Right ventricle myocardium superior (tissue), 1 donor: ENCODE measurements at regions not wholly inside any gene's neighbourhood (a gene's known extent, or its start where the extent isn't known, plus 50 kb on each side); places are given as distances from the start of the nearest gene placed in this dataset.
"Not testable (repeated sequence)": the region's sequence is repeated elsewhere in the genome, so short reads cannot be mapped to it uniquely, and the experiment has no call there.

Experiments
- ATAC-seq: fragments of 200-7000 bp; cut with Tn5 transposase; one replicate; pipeline ENCODE4 v1.9.1; 2020; ENCODE audit warnings: mild to moderate bottlenecking; ENCODE audit not compliant: poor library complexity
- DNase-seq: peaks from one replicate; pipeline ENCODE4 v3.0.0-alpha.2; 2020
- intact Hi-C: fragments of 100-400 bp; cut with DNase I; formaldehyde crosslinking; loops from one replicate; pipeline ENCODE4 v1.11.2; 2022
- donor health status: DM: no; HTN: yes; CAD: no; lungs with severe emphysema.

- DNase-seq (no peak), ATAC-seq (no peak)
- intact Hi-C loops: no loop called here
Observed at GRCh38 chr1:9453779-9454418, 85.4 kb upstream of the SLC25A33 start.

- DNase-seq (no peak), ATAC-seq (no peak)
- intact Hi-C loops: loop anchor here (5.0 kb wide), 2 partner anchors 167 to 187 kb away; no protein-coding TSS in a partner anchor
Observed at GRCh38 chr1:9454494-9455066, 84.7 kb upstream of the SLC25A33 start.

GRCh38 chr1:9455487-9456234, 83.6 kb upstream of the SLC25A33 start:
- DNase-seq (peak; percentile 83), ATAC-seq (peak; percentile 86)
- intact Hi-C loops: loop anchor here (5.0 kb wide), 2 partner anchors 168 to 188 kb away; no protein-coding TSS in a partner anchor

- intact Hi-C loops: loop anchor here (5.0 kb wide), 2 partner anchors 170 to 190 kb away; no protein-coding TSS in a partner anchor
- DNase-seq (no peak), ATAC-seq (no peak)
Observed at GRCh38 chr1:9456833-9457232, 82.4 kb upstream of the SLC25A33 start.

GRCh38 chr1:9459816-9460407, 79.4 kb upstream of the SLC25A33 start:
- no peak for DNase-seq
- intact Hi-C loops: loop anchor here (5.0 kb wide), 2 partner anchors 173 to 193 kb away; no protein-coding TSS in a partner anchor
- ATAC-seq: no peak

- DNase-seq (no peak), ATAC-seq (no peak)
- intact Hi-C loops: no loop called here
Observed at GRCh38 chr1:9465640-9466039, 73.6 kb upstream of the SLC25A33 start.

- ATAC-seq (peak; percentile 93), DNase-seq (peak; percentile 59)
- intact Hi-C loops: no loop called here
Observed at GRCh38 chr1:9466780-9467758, 72.2 kb upstream of the SLC25A33 start.

- ATAC-seq, DNase-seq, intact Hi-C loops: not testable (repeated sequence)
Observed at GRCh38 chr1:9469882-9470281, 69.4 kb upstream of the SLC25A33 start.

- DNase-seq (no peak), ATAC-seq (no peak)
- intact Hi-C loops: no loop called here
Observed at GRCh38 chr1:9471679-9472078, 67.6 kb upstream of the SLC25A33 start.

GRCh38 chr1:9472386-9473031, 66.8 kb upstream of the SLC25A33 start:
- peak; percentile 60 for DNase-seq

GRCh38 chr1:9473032-9473807, 66.0 kb upstream of the SLC25A33 start:
- peak; percentile 92 for ATAC-seq
- intact Hi-C loops: no loop called here
- peak; percentile 86 for DNase-seq

More at GRCh38 chr1:9472386-9473031, 66.8 kb upstream of the SLC25A33 start:
- no peak for ATAC-seq
- intact Hi-C loops: no loop called here

GRCh38 chr1:9475061-9475627, 64.1 kb upstream of the SLC25A33 start:
- DNase-seq (no peak), ATAC-seq (no peak)
- intact Hi-C loops: no loop called here

- ATAC-seq: no peak
- no peak for DNase-seq
- intact Hi-C loops: no loop called here
Observed at GRCh38 chr1:9476790-9477463, 62.3 kb upstream of the SLC25A33 start.

- intact Hi-C loops: no loop called here
- ATAC-seq (no peak), DNase-seq (no peak)
Observed at GRCh38 chr1:9477535-9477934, 61.7 kb upstream of the SLC25A33 start.

- no peak for ATAC-seq
- intact Hi-C loops: no loop called here
- DNase-seq: no peak
Observed at GRCh38 chr1:9478021-9478420, 61.2 kb upstream of the SLC25A33 start.

GRCh38 chr1:9481048-9481447, 58.2 kb upstream of the SLC25A33 start:
- DNase-seq (no peak), ATAC-seq (no peak)
- intact Hi-C loops: loop anchor here (5.0 kb wide), 1 partner anchor 194 kb away; no protein-coding TSS in a partner anchor
